Erythroblast (primary cell): ENCODE measurements at regions not wholly inside any gene's neighbourhood (a gene's known extent, or its start where the extent isn't known, plus 50 kb on each side); places are given as distances from the start of the nearest gene placed in this dataset.

Experiments
- DNase-seq, 2 experiments: peaks; one replicate each; lab custom pipeline; 2025; lab: John Stamatoyannopoulos, UW
- GATA1 ChIP-seq: IDR thresholded peaks from 2 replicates; pipeline ENCODE4 v1.6.1; 2011; ENCODE audit warnings: low read depth, mild to moderate bottlenecking, control low read depth, low read length, moderate library complexity
- POLR2A ChIP-seq: IDR thresholded peaks from 2 replicates; pipeline ENCODE4 v1.6.1; 2011; ENCODE audit warnings: mild to moderate bottlenecking, low read length

GRCh38 chr6:140858381-140858971 is 1274.2 kb upstream of the GJE1 start:
- TF ChIP-seq GATA1 = no peak
- TF ChIP-seq POLR2A = no peak
- no peak for DNase-seq

GRCh38 chr6:140857739-140858380 is 1274.9 kb upstream of the GJE1 start:
- no peak for DNase-seq
- TF ChIP-seq POLR2A = no peak
- no peak for TF ChIP-seq GATA1

- no peak for DNase-seq
- no peak for TF ChIP-seq POLR2A
- TF ChIP-seq GATA1 = no peak
Observed at GRCh38 chr6:140855520-140855919, 1277.2 kb upstream of the GJE1 start.

GRCh38 chr6:140854318-140854717 is 1278.4 kb upstream of the GJE1 start:
- no peak for TF ChIP-seq GATA1
- no peak for TF ChIP-seq POLR2A
- DNase-seq = no peak

- TF ChIP-seq POLR2A = no peak
- TF ChIP-seq GATA1 = no peak
- no peak for DNase-seq
Observed at GRCh38 chr6:140850438-140850837, 1282.3 kb upstream of the GJE1 start.

- TF ChIP-seq POLR2A (no peak), GATA1 (no peak)
- DNase-seq = no peak
Observed at GRCh38 chr6:140849456-140849855, 1283.3 kb upstream of the GJE1 start.

- no peak for DNase-seq
- TF ChIP-seq POLR2A = no peak
- TF ChIP-seq GATA1 = no peak
Observed at GRCh38 chr6:140847262-140847645, 1285.5 kb upstream of the GJE1 start.

GRCh38 chr6:140846503-140847261 is 1286.0 kb upstream of the GJE1 start:
- TF ChIP-seq GATA1 (no peak), POLR2A (no peak)
- DNase-seq = no peak

GRCh38 chr6:140845701-140846100 is 1287.0 kb upstream of the GJE1 start:
- no peak for DNase-seq
- no peak for TF ChIP-seq POLR2A
- TF ChIP-seq GATA1 = no peak

- DNase-seq = no peak
Observed at GRCh38 chr6:140844167-140844566, 1288.6 kb upstream of the GJE1 start.

GRCh38 chr6:140833408-140833807 is 1299.3 kb upstream of the GJE1 start:
- TF ChIP-seq POLR2A (no peak), GATA1 (no peak)
- DNase-seq = no peak

More at GRCh38 chr6:140844167-140844566, 1288.6 kb upstream of the GJE1 start:
- no peak for TF ChIP-seq GATA1
- no peak for TF ChIP-seq POLR2A

GRCh38 chr6:140830666-140831065 is 1302.1 kb upstream of the GJE1 start:
- DNase-seq = no peak
- no peak for TF ChIP-seq POLR2A

- DNase-seq = no peak
- no peak for TF ChIP-seq POLR2A
- no peak for TF ChIP-seq GATA1
Observed at GRCh38 chr6:140828856-140829255, 1303.9 kb upstream of the GJE1 start.

- no peak for TF ChIP-seq GATA1
- TF ChIP-seq POLR2A = no peak
- DNase-seq = no peak
Observed at GRCh38 chr6:140827593-140827992, 1305.1 kb upstream of the GJE1 start.

- no peak for DNase-seq
- TF ChIP-seq POLR2A = no peak
Observed at GRCh38 chr6:140825731-140826130, 1307.0 kb upstream of the GJE1 start.

GRCh38 chr6:140824595-140824994 is 1308.1 kb upstream of the GJE1 start:
- DNase-seq = no peak
- no peak for TF ChIP-seq GATA1
- no peak for TF ChIP-seq POLR2A
